Neuronal stem cell (in vitro differentiated cells): ENCODE measurements at regions not wholly inside any gene's neighbourhood (a gene's known extent, or its start where the extent isn't known, plus 50 kb on each side); places are given as distances from the start of the nearest gene placed in this dataset.

Source experiments
- DNase-seq: peaks from one replicate; pipeline ENCODE4 v3.0.0-alpha.2; 2013; ENCODE audit warnings: low spot score
- H2AFZ ChIP-seq: one replicate; pipeline ENCODE4 v1.6.1; 2013; ENCODE audit warnings: mild to moderate bottlenecking, low read length, inconsistent platforms
- H2AK5ac ChIP-seq: 2 replicates; pipeline ENCODE4 v1.6.1; 2013; ENCODE audit warnings: low read depth, mild to moderate bottlenecking, inconsistent platforms, low read length, moderate library complexity, mixed read lengths
- H2BK120ac ChIP-seq: 2 replicates; pipeline ENCODE4 v1.6.1; 2013; ENCODE audit warnings: low read depth, mild to moderate bottlenecking, inconsistent platforms, low read length, moderate library complexity, mixed read lengths
- H2BK12ac ChIP-seq: one replicate; pipeline ENCODE4 v1.6.1; 2013; ENCODE audit warnings: low read length, inconsistent platforms
- H2BK15ac ChIP-seq: 2 replicates; pipeline ENCODE4 v1.6.1; 2013; ENCODE audit warnings: mild to moderate bottlenecking, low read length, inconsistent platforms, mixed read lengths
- H2BK5ac ChIP-seq: one replicate; pipeline ENCODE4 v1.6.1; 2013; ENCODE audit warnings: inconsistent platforms, mild to moderate bottlenecking, low read length, moderate library complexity
- H3K14ac ChIP-seq: one replicate; pipeline ENCODE4 v1.6.1; 2013; ENCODE audit warnings: low read length, inconsistent platforms
- H3K18ac ChIP-seq: 2 replicates; pipeline ENCODE4 v1.6.1; 2013; ENCODE audit warnings: low read length, inconsistent platforms
- H3K23ac ChIP-seq: 2 replicates; pipeline ENCODE4 v1.6.1; 2013; ENCODE audit warnings: low read depth, mild to moderate bottlenecking, mixed read lengths, low read length, inconsistent platforms; ENCODE audit not compliant: poor library complexity
- H3K27ac ChIP-seq: replicated peaks from 3 replicates; pipeline ENCODE4 v1.5.1; 2013; ENCODE audit warnings: low read length, inconsistent platforms
- H3K27me3 ChIP-seq, 3 experiments: 2 replicates each; pipeline ENCODE4 v1.6.1; 2013; ENCODE audit warnings: low read length in 3 of 3, mild to moderate bottlenecking in 2 of 3, inconsistent platforms in 1 of 3, low read depth in 1 of 3, mixed read lengths in 1 of 3, moderate library complexity in 1 of 3; ENCODE audit not compliant: control insufficient read depth in 3 of 3, insufficient read depth in 3 of 3
- H3K36me3 ChIP-seq, 2 donors: replicated peaks in 1 of 2; 2 replicates each; pipeline ENCODE4 v1.6.1; 2013; ENCODE audit warnings: low read length in 2 of 2; ENCODE audit not compliant: control insufficient read depth in 2 of 2, insufficient read depth in 2 of 2
- H3K4ac ChIP-seq: 2 replicates; pipeline ENCODE4 v1.6.1; 2013; ENCODE audit warnings: inconsistent platforms, mild to moderate bottlenecking, low read length, moderate library complexity
- H3K4me1 ChIP-seq, 2 donors: 1 replicate in 1 of 2; 2 replicates in 1 of 2; pipeline ENCODE4 v1.6.1; 2013; ENCODE audit warnings: low read length in 2 of 2, low read depth in 1 of 2; ENCODE audit not compliant: control insufficient read depth in 2 of 2, insufficient read depth in 1 of 2
- H3K4me2 ChIP-seq: one replicate; pipeline ENCODE4 v1.6.1; 2013; ENCODE audit warnings: mild to moderate bottlenecking, low read length, inconsistent platforms; ENCODE audit not compliant: insufficient read depth, poor library complexity, severe bottlenecking
- H3K4me3 ChIP-seq, 2 donors: 2 replicates each; pipeline ENCODE4 v1.5.1; 2013; ENCODE audit warnings: low read length in 2 of 2, mild to moderate bottlenecking in 2 of 2, inconsistent platforms in 1 of 2, moderate library complexity in 1 of 2
- H3K79me1 ChIP-seq: one replicate; pipeline ENCODE4 v1.6.1; 2013; ENCODE audit warnings: low read depth, mild to moderate bottlenecking, inconsistent platforms, low read length, moderate library complexity
- H3K9ac ChIP-seq: one replicate; pipeline ENCODE4 v1.6.1; 2013; ENCODE audit warnings: mild to moderate bottlenecking, low read depth, low read length, inconsistent platforms; ENCODE audit not compliant: poor library complexity
- H3K9me3 ChIP-seq, 2 donors: replicated peaks in 1 of 2; 2 replicates each; pipeline versions ENCODE3 to v1.6.1; 2013; ENCODE audit warnings: low read length in 2 of 2, mild to moderate bottlenecking in 2 of 2, inconsistent platforms in 1 of 2, low read depth in 1 of 2, mixed read lengths in 1 of 2, moderate library complexity in 1 of 2; ENCODE audit not compliant: control insufficient read depth in 2 of 2, insufficient read depth in 1 of 2
- H4K8ac ChIP-seq: one replicate; pipeline ENCODE4 v1.6.1; 2013; ENCODE audit warnings: low read depth, mild to moderate bottlenecking, inconsistent platforms, low read length, moderate library complexity
- H4K91ac ChIP-seq: one replicate; pipeline ENCODE4 v1.6.1; 2013; ENCODE audit warnings: low read length, low read depth, mild to moderate bottlenecking, inconsistent platforms; ENCODE audit not compliant: poor library complexity
- WGBS, 2 donors: extraction: QIAGEN DNeasy Blood & Tissue Kit; methylation state at CpG; one replicate each; pipeline ENCODE4 v1.1.7; 2013; ENCODE audit warnings: missing lambda C conversion rate in 2 of 2, mixed read lengths in 1 of 2; ENCODE audit not compliant: insufficient read length in 2 of 2, insufficient replicate concordance in 1 of 2; ENCODE audit errors: extremely low coverage in 2 of 2; 5-methylcytosine and 5-hydroxymethylcytosine counted together

DNA sequence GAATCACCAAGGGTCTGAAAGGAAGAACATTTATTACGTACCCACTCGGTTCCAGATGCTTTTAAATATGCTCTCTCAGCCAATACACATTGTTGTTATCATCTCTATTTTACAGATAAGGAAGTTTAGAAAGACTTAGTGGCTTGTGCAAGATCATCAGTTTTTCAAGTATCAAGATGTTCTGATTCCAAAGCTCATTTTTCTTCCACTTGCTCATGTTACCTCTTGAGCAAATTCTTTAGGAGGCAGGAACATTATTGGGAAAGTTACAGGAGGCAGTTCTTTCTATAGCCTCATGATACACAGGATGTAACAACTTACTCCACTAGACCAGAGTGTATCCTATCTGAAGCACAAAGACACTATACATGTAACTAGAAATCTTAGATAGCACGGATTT is 65.0 kb upstream of the MMADHC start:
- no peak overlapping the region for H3K23ac ChIP-seq
- H3K4me2 ChIP-seq: no peak overlapping the region
- H2AK5ac ChIP-seq: no peak overlapping the region
- no peaks in the 10 kb centered on the region for H3K36me3 ChIP-seq
- no peak overlapping the region for H3K9ac ChIP-seq
- no peak overlapping the region for H4K91ac ChIP-seq
- no peak overlapping the region for H2AFZ ChIP-seq
- no peak overlapping the region for H2BK5ac ChIP-seq
- H4K8ac ChIP-seq: no peak overlapping the region
- DNase-seq: no peak
- H3K4ac ChIP-seq: no peak overlapping the region
- H3K14ac ChIP-seq: no peak overlapping the region
- no peak overlapping the region for H2BK120ac ChIP-seq
- H2BK12ac ChIP-seq: no peak overlapping the region
- H3K4me1 ChIP-seq: peaks cover 0 to 3% of the 10 kb centered on the region in 2 donors
- no CpG with 5 or more reads among the region's 3 CpGs for WGBS, 2 donors
- H3K9me3 ChIP-seq: peaks cover 5 to 6% of the 10 kb centered on the region in 2 donors
- no peaks in the 10 kb centered on the region for H3K79me1 ChIP-seq
- no peak overlapping the region for H3K4me3 ChIP-seq
- no peaks in the 10 kb centered on the region for H3K27me3 ChIP-seq
- no peak overlapping the region for H3K18ac ChIP-seq
- H2BK15ac ChIP-seq: no peak overlapping the region
- no peak overlapping the region for H3K27ac ChIP-seq

GRCh38 chr2:149651229-149651628 is 63.7 kb upstream of the MMADHC start:
- WGBS, 2 donors: no CpG with 5 or more reads among the region's 6 CpGs
- H3K27me3 ChIP-seq: no peaks in the 10 kb centered on the region
- no peak for DNase-seq
- no peak overlapping the region for H2BK120ac ChIP-seq
- no peak overlapping the region for H3K23ac ChIP-seq
- H2BK5ac ChIP-seq: no peak overlapping the region
- no peak overlapping the region for H3K4me3 ChIP-seq
- H3K4me2 ChIP-seq: no peak overlapping the region
- H2AK5ac ChIP-seq: no peak overlapping the region
- H2BK15ac ChIP-seq: no peak overlapping the region
- no peak overlapping the region for H3K27ac ChIP-seq
- H3K4me1 ChIP-seq: peaks cover 0 to 3% of the 10 kb centered on the region in 2 donors
- no peaks in the 10 kb centered on the region for H3K36me3 ChIP-seq
- H3K4ac ChIP-seq: no peak overlapping the region
- H4K8ac ChIP-seq: no peak overlapping the region
- no peaks in the 10 kb centered on the region for H3K79me1 ChIP-seq
- no peak overlapping the region for H2AFZ ChIP-seq
- H2BK12ac ChIP-seq: no peak overlapping the region
- H4K91ac ChIP-seq: no peak overlapping the region
- H3K9me3 ChIP-seq: peaks cover 5 to 6% of the 10 kb centered on the region in 2 donors
- H3K18ac ChIP-seq: no peak overlapping the region
- H3K9ac ChIP-seq: no peak overlapping the region
- no peak overlapping the region for H3K14ac ChIP-seq

DNA sequence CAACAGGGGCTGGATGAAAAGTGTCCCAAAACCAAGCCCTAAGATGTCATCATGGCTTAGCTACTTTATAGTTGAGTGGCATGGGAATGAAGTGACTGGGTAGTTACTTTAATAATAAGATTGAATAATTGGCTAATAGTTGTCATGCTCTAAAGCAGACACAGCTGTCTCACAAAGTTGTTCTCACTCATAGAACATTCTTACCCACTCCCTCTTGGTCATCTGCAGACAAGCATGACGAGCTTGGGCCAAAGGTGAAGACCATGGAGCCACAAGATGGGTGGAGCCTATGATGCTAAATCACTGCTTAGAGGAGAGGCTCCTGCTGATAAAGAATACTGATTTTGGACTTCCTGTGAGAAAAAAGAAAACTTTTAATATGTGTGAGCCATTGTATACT is 62.4 kb upstream of the MMADHC start:
- H2BK15ac ChIP-seq: no peak overlapping the region
- H3K9me3 ChIP-seq: peaks cover 5 to 6% of the 10 kb centered on the region in 2 donors
- no peak overlapping the region for H3K4me2 ChIP-seq
- H3K4me1 ChIP-seq: peaks cover 0 to 3% of the 10 kb centered on the region in 2 donors
- no peaks in the 10 kb centered on the region for H3K27me3 ChIP-seq
- H2BK5ac ChIP-seq: no peak overlapping the region
- H3K79me1 ChIP-seq: no peaks in the 10 kb centered on the region
- no peak overlapping the region for H4K91ac ChIP-seq
- no peak overlapping the region for H3K9ac ChIP-seq
- H3K4me3 ChIP-seq: no peak overlapping the region
- H2AK5ac ChIP-seq: no peak overlapping the region
- H4K8ac ChIP-seq: no peak overlapping the region
- no peak overlapping the region for H3K14ac ChIP-seq
- no peak overlapping the region for H2AFZ ChIP-seq
- H3K4ac ChIP-seq: no peak overlapping the region
- no peak overlapping the region for H2BK12ac ChIP-seq
- no peak overlapping the region for H3K23ac ChIP-seq
- H3K18ac ChIP-seq: no peak overlapping the region
- H2BK120ac ChIP-seq: no peak overlapping the region
- no CpG with 5 or more reads among the region's 1 CpG for WGBS, 2 donors
- no peak for DNase-seq
- H3K36me3 ChIP-seq: no peaks in the 10 kb centered on the region
- H3K27ac ChIP-seq: no peak overlapping the region

DNA sequence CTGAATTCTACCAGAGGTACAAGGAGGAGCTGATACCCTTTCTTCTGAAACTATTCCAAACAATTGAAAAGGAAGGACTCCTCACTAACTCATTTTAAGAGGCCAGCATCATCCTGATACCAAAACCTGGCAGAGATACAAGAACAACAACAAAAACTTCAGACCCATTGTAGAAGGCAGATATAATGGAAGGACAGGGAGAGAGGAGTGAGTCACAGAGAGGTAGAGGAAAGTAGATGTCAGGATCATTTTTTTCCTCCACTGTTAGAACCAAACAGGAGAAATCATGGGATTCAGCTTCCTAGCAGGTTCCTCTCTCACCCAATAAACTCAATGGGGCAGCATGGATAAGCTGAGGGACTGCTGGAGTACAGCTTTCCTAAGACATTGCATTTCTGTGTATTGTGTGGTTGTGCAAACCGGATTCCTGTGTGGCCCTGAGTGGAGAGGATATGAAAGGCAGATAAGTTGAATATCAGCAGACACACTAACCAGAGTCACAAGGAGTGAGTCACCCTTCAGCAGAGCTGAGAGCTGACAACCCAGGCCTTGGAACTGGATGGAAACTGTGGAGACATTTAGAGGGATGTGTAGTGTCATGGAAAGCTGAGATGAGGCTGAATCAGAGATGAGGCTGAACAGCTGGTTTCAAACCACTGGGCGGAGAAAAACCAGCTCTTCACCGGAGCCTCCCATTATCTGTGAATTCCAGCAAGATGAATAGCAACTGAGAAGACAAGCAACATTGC is 60.9 kb upstream of the MMADHC start:
- no peak overlapping the region for H3K4me3 ChIP-seq
- no peak overlapping the region for H3K18ac ChIP-seq
- peaks cover 0 to 3% of the 10 kb centered on the region in 2 donors for H3K4me1 ChIP-seq
- H2AK5ac ChIP-seq: no peak overlapping the region
- no peak overlapping the region for H3K14ac ChIP-seq
- no peak overlapping the region for H3K27ac ChIP-seq
- H3K9me3 ChIP-seq: peaks cover 5 to 12% of the 10 kb centered on the region in 2 donors
- H3K36me3 ChIP-seq: no peaks in the 10 kb centered on the region
- no peak overlapping the region for H2BK15ac ChIP-seq
- no peak for DNase-seq
- no peak overlapping the region for H4K8ac ChIP-seq
- H3K4me2 ChIP-seq: no peak overlapping the region
- no CpG with 5 or more reads among the region's 3 CpGs for WGBS, 2 donors
- H3K23ac ChIP-seq: no peak overlapping the region
- H2BK5ac ChIP-seq: no peak overlapping the region
- no peak overlapping the region for H3K9ac ChIP-seq
- no peaks in the 10 kb centered on the region for H3K79me1 ChIP-seq
- no peak overlapping the region for H4K91ac ChIP-seq
- H3K27me3 ChIP-seq: no peaks in the 10 kb centered on the region
- H3K4ac ChIP-seq: no peak overlapping the region
- no peak overlapping the region for H2BK12ac ChIP-seq
- H2BK120ac ChIP-seq: no peak overlapping the region
- peak overlapping the region; percentile 54 for H2AFZ ChIP-seq
